Caco-2 (cell line): ENCODE measurements at regions not wholly inside any gene's neighbourhood (a gene's known extent, or its start where the extent isn't known, plus 50 kb on each side); places are given as distances from the start of the nearest gene placed in this dataset.

Source experiments
- BruUV-seq: library from RNA; stranded (reverse); fragments of 400-500 nt; replicated peaks from 2 replicates; lab custom pipeline; 2021; lab: Mats Ljungman, UMichigan
- CTCF ChIA-PET: fragments of 300-600 bp; sonication (Branson Sonifier 250); formaldehyde crosslinking; loops from one replicate; lab custom pipeline; 2022; ENCODE audit warnings: antibody characterized with exemption; lab: Charles Lee
- POLR2A ChIA-PET: fragments of 300-600 bp; sonication (Branson Sonifier 250); formaldehyde crosslinking; loops from one replicate; lab custom pipeline; 2022; ENCODE audit warnings: antibody characterized with exemption; lab: Charles Lee
- DNase-seq, 2 experiments: peaks; one replicate each; pipeline versions ENCODE4 v3.0.0 to v3.0.0-alpha.2; 2020 to 2022
- H3K27me3 ChIP-seq: replicated peaks from 2 replicates; pipeline ENCODE4 v1.6.0; 2011; ENCODE audit warnings: low read length; ENCODE audit not compliant: control insufficient read depth, insufficient read depth
- H3K36me3 ChIP-seq: 2 replicates; pipeline ENCODE4 v1.5.1; 2011; ENCODE audit warnings: low read length; ENCODE audit not compliant: control insufficient read depth, insufficient read depth
- H3K4me1 ChIP-seq: fragments of 250-450 bp; sonication (Bioruptor Pico); 2 replicates; pipeline ENCODE4 v1.5.1; 2020; ENCODE audit warnings: mild to moderate bottlenecking
- H3K4me3 ChIP-seq: 2 replicates; pipeline ENCODE4 v1.5.1; 2011; ENCODE audit warnings: low read depth, mild to moderate bottlenecking, control low read depth, low read length
- H3K9me3 ChIP-seq: fragments of 250-450 bp; sonication (Bioruptor Pico); 2 replicates; pipeline ENCODE4 v1.5.1; 2020; ENCODE audit warnings: mild to moderate bottlenecking, moderate library complexity
- H3K27ac Mint-ChIP-seq: one replicate; pipeline ENCODE4 v1.8.0; 2022; ENCODE audit warnings: mixed read lengths; ENCODE audit not compliant: unreplicated experiment
- H3K27me3 Mint-ChIP-seq: one replicate; pipeline ENCODE4 v1.8.0; 2022; ENCODE audit warnings: mixed read lengths; ENCODE audit not compliant: insufficient read depth, unreplicated experiment
- H3K36me3 Mint-ChIP-seq: one replicate; pipeline ENCODE4 v1.8.0; 2022; ENCODE audit warnings: mild to moderate bottlenecking, mixed read lengths; ENCODE audit not compliant: insufficient read depth, unreplicated experiment
- H3K4me1 Mint-ChIP-seq: one replicate; pipeline ENCODE4 v1.8.0; 2022; ENCODE audit warnings: low read depth, mixed read lengths; ENCODE audit not compliant: unreplicated experiment
- H3K4me3 Mint-ChIP-seq: one replicate; pipeline ENCODE4 v1.8.0; 2022; ENCODE audit warnings: mild to moderate bottlenecking, moderate library complexity, mixed read lengths; ENCODE audit not compliant: unreplicated experiment
- H3K9me3 Mint-ChIP-seq: one replicate; pipeline ENCODE4 v1.8.0; 2022; ENCODE audit warnings: mixed read lengths; ENCODE audit not compliant: unreplicated experiment
- intact Hi-C: fragments of 100-400 bp; cut with micrococcal nuclease; formaldehyde crosslinking; loops from one replicate; pipeline ENCODE4 v1.10.0; 2022; ENCODE audit not compliant: unreplicated experiment
- TF ChIP-seq, protein P1 (sequence below), 2 experiments: fragments of 200-600 bp in 1 of 2; IDR thresholded peaks; 1 replicate in 1 of 2; 2 replicates in 1 of 2; pipeline versions ENCODE4 v1.5.1 to v1.8.0; 2011 to 2022; ENCODE audit warnings: antibody characterized with exemption in 1 of 2, control low read depth in 1 of 2, inconsistent platforms in 1 of 2, low read depth in 1 of 2, low read length in 1 of 2, mild to moderate bottlenecking in 1 of 2, moderate library complexity in 1 of 2; ENCODE audit not compliant: insufficient read depth in 1 of 2, severe bottlenecking in 1 of 2, unreplicated experiment in 1 of 2

- Histone ChIP-seq H3K36me3 (no peaks in the 10 kb centered on the region), H3K27me3 (no peaks in the 10 kb centered on the region), H3K4me3 (no peak overlapping the region), H3K4me1 (0 out of 2 replicates have a peak, but pooled peaks cover 4% of the 10 kb centered on the region), H3K9me3 (no peaks in the 10 kb centered on the region)
- TF ChIP-seq, protein P1, sequence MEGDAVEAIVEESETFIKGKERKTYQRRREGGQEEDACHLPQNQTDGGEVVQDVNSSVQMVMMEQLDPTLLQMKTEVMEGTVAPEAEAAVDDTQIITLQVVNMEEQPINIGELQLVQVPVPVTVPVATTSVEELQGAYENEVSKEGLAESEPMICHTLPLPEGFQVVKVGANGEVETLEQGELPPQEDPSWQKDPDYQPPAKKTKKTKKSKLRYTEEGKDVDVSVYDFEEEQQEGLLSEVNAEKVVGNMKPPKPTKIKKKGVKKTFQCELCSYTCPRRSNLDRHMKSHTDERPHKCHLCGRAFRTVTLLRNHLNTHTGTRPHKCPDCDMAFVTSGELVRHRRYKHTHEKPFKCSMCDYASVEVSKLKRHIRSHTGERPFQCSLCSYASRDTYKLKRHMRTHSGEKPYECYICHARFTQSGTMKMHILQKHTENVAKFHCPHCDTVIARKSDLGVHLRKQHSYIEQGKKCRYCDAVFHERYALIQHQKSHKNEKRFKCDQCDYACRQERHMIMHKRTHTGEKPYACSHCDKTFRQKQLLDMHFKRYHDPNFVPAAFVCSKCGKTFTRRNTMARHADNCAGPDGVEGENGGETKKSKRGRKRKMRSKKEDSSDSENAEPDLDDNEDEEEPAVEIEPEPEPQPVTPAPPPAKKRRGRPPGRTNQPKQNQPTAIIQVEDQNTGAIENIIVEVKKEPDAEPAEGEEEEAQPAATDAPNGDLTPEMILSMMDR (IDR thresholded peaks at IDR 0.05; ENCODE audit: insufficient read depth in 1 of 2, low read depth in 1 of 2, low read length in 1 of 2, severe bottlenecking in 1 of 2, unreplicated experiment in 1 of 2): no peak
- ChIA-PET POLR2A (no interaction called here), CTCF (no interaction called here)
- no peak overlapping the region for H3K4me3 Mint-ChIP-seq
- no peaks in the 10 kb centered on the region for H3K4me1 Mint-ChIP-seq
- no TSS peak for BruUV-seq
- intact Hi-C loops: no loop called here
- no peaks in the 10 kb centered on the region for H3K36me3 Mint-ChIP-seq
- H3K27ac Mint-ChIP-seq: no peak overlapping the region
- peaks cover 24% of the 10 kb centered on the region for H3K9me3 Mint-ChIP-seq
- DNase-seq: no peak
- no peaks in the 10 kb centered on the region for H3K27me3 Mint-ChIP-seq
Measured at GRCh38 chr4:71691416-71692073, 92.3 kb downstream of the GC start.

DNA sequence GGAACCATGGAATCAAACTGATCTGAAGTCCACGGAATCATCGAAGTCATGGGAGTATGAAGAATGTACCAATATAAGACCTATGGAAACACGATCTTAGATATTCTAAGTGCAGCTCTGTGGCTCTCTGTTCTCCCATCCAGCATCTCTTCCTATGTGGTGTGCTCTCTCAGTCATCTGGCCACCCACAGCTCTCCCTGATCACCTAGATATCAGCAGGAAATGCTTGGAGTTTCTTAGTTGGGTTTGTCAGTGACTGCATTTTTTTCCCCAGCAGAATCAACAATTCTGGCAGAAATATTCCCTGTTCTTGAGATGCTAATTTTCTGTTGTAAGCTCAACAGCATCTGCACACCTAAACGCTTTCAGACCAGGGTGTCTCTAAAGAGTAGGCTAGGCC lies 94.1 kb downstream of the GC start:
- no peaks in the 10 kb centered on the region for H3K27me3 Mint-ChIP-seq
- Histone ChIP-seq H3K9me3 (no peaks in the 10 kb centered on the region), H3K36me3 (no peaks in the 10 kb centered on the region), H3K27me3 (no peaks in the 10 kb centered on the region), H3K4me1 (0 out of 2 replicates have a peak, but pooled peaks cover 4% of the 10 kb centered on the region), H3K4me3 (no peak overlapping the region)
- no peaks in the 10 kb centered on the region for H3K4me1 Mint-ChIP-seq
- BruUV-seq: no TSS peak
- ChIA-PET POLR2A (no interaction called here), CTCF (no interaction called here)
- no peak for DNase-seq
- no peak overlapping the region for H3K4me3 Mint-ChIP-seq
- TF ChIP-seq, protein P1 (IDR thresholded peaks at IDR 0.05; ENCODE audit: insufficient read depth in 1 of 2, low read depth in 1 of 2, low read length in 1 of 2, severe bottlenecking in 1 of 2, unreplicated experiment in 1 of 2): no peak
- no peaks in the 10 kb centered on the region for H3K36me3 Mint-ChIP-seq
- intact Hi-C loops: no loop called here
- H3K27ac Mint-ChIP-seq: no peak overlapping the region
- H3K9me3 Mint-ChIP-seq: peaks cover 24% of the 10 kb centered on the region

GRCh38 chr4:71687056-71687455 lies 96.8 kb downstream of the GC start:
- TF ChIP-seq, protein P1 (IDR thresholded peaks at IDR 0.05; ENCODE audit: insufficient read depth in 1 of 2, low read depth in 1 of 2, low read length in 1 of 2, severe bottlenecking in 1 of 2, unreplicated experiment in 1 of 2): no peak
- Histone ChIP-seq H3K27me3 (no peaks in the 10 kb centered on the region), H3K36me3 (no peaks in the 10 kb centered on the region), H3K4me1 (0 out of 2 replicates have a peak, but pooled peaks cover 4% of the 10 kb centered on the region), H3K9me3 (no peaks in the 10 kb centered on the region), H3K4me3 (no peak overlapping the region)
- H3K27ac Mint-ChIP-seq: no peak overlapping the region
- intact Hi-C loops: no loop called here
- no peak overlapping the region for H3K4me3 Mint-ChIP-seq
- peaks cover 24% of the 10 kb centered on the region for H3K9me3 Mint-ChIP-seq
- H3K36me3 Mint-ChIP-seq: no peaks in the 10 kb centered on the region
- ChIA-PET CTCF (interaction anchor here (0.7 kb wide), 1 partner anchor 503 kb away, joined by 5 read pairs; no protein-coding TSS in a partner anchor), POLR2A (no interaction called here)
- BruUV-seq: no TSS peak
- H3K4me1 Mint-ChIP-seq: no peaks in the 10 kb centered on the region
- H3K27me3 Mint-ChIP-seq: no peaks in the 10 kb centered on the region
- DNase-seq: no peak
